ENCODE measurements at regions not wholly inside any gene's neighbourhood (a gene's known extent, or its start where the extent isn't known, plus 50 kb on each side); places are given as distances from the start of the nearest gene placed in this dataset.

DNA sequence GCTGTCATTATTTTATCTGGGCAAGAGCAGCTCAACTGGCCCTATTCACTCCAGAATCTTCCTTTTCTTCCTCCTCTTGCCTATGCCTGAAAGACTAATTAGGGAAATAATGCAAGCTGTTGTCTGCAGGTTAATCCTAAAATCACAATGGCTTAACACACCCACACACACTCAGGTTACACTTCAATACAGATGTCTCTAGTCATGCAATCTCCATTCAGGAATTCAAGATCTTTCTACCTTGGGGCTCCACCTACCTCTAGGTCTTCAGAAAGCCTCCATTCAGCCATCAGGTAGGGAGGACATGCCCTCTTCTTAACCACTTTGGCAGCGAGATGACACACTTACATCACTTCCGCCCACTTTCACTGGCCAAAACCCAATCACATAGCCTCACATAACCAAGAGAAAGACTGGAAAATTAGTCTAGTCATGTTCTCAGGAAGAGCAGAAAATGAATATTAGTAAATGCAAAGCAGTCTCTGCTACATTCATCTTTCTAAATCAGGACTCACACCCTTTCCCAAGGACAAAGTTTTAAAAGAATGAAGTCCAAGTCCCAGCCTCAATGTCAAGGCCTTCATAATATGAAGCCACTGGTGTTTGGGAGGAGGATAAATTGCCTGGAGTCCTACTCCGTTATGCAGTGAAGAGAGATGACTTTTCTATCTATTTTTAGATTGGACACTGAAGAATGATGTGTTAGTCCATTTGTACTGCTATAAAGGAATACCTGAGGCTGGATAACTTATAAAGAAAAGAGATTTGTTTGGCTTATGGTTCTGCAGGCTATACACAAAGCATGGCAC, 428.1 kb downstream of the EFNA5 start:
- Histone ChIP-seq H3K4me3 (ENCODE audit: low read depth, low read length) (no peak overlapping the region), H3K27me3 (ENCODE audit: control insufficient read depth, insufficient read depth, low read length) (no peaks in the 10 kb centered on the region), H3K36me3 (ENCODE audit: control insufficient read depth, insufficient read depth, low read length) (no peaks in the 10 kb centered on the region)
- TF ChIP-seq, protein P1, sequence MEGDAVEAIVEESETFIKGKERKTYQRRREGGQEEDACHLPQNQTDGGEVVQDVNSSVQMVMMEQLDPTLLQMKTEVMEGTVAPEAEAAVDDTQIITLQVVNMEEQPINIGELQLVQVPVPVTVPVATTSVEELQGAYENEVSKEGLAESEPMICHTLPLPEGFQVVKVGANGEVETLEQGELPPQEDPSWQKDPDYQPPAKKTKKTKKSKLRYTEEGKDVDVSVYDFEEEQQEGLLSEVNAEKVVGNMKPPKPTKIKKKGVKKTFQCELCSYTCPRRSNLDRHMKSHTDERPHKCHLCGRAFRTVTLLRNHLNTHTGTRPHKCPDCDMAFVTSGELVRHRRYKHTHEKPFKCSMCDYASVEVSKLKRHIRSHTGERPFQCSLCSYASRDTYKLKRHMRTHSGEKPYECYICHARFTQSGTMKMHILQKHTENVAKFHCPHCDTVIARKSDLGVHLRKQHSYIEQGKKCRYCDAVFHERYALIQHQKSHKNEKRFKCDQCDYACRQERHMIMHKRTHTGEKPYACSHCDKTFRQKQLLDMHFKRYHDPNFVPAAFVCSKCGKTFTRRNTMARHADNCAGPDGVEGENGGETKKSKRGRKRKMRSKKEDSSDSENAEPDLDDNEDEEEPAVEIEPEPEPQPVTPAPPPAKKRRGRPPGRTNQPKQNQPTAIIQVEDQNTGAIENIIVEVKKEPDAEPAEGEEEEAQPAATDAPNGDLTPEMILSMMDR (IDR thresholded peaks at IDR 0.05; ENCODE audit: insufficient read depth, low read length, severe bottlenecking): no peak
- FAIRE-seq (no peak), DNase-seq (ENCODE audit: low read depth) (peak; percentile 20)

DNA sequence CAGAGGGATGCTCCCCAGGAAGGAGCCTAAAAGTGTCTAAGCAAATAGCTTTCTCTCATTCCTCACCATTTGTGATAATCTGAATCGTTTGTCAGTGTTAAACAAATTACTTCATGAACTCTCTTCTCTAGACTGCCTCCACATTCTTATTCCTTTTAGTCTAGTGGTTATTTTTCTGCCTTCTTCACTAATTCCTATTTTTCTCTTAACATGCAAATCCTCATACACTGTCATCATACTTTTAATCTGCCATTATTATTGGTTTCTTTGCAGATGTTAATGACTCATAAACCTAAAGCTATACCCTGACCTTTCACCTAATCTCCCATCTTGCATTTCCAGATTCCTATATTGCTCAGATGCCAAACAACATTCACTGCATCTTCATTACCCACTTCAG, 428.9 kb downstream of the EFNA5 start:
- DNase-seq (ENCODE audit: low read depth): peak; percentile 25
- H3K4me3 ChIP-seq (ENCODE audit: low read depth, low read length): no peak overlapping the region
- no peaks in the 10 kb centered on the region for H3K36me3 ChIP-seq (ENCODE audit: control insufficient read depth, insufficient read depth, low read length)
- no peak for FAIRE-seq
- TF ChIP-seq, protein P1 (IDR thresholded peaks at IDR 0.05; ENCODE audit: insufficient read depth, low read length, severe bottlenecking): no peak
- H3K27me3 ChIP-seq (ENCODE audit: control insufficient read depth, insufficient read depth, low read length): no peaks in the 10 kb centered on the region

DNA sequence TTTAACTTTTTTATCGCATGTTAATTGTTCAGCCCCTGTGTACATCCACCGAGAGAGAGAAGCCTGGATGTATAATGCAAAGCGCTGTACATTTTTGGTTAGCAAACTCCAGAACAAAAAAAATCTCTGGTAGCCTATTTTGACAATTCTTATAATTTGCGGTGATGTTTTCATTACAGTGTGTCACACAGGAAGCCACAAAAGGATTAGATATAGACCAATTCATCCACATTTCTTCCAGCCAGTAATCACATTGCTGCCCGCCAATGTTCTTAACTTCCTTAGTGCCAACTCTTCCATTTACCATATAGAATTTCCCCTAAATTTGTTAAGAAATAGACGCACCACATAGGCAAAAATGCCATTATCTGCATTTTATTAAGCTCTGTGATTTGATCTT, 435.6 kb downstream of the EFNA5 start:
- no peaks in the 10 kb centered on the region for H3K27me3 ChIP-seq (ENCODE audit: control insufficient read depth, insufficient read depth, low read length)
- no peak overlapping the region for H3K4me3 ChIP-seq (ENCODE audit: low read depth, low read length)
- no peaks in the 10 kb centered on the region for H3K36me3 ChIP-seq (ENCODE audit: control insufficient read depth, insufficient read depth, low read length)
- no peak for DNase-seq (ENCODE audit: low read depth)
- TF ChIP-seq, protein P1 (IDR thresholded peaks at IDR 0.05; ENCODE audit: insufficient read depth, low read length, severe bottlenecking): no peak
- FAIRE-seq: no peak

DNA sequence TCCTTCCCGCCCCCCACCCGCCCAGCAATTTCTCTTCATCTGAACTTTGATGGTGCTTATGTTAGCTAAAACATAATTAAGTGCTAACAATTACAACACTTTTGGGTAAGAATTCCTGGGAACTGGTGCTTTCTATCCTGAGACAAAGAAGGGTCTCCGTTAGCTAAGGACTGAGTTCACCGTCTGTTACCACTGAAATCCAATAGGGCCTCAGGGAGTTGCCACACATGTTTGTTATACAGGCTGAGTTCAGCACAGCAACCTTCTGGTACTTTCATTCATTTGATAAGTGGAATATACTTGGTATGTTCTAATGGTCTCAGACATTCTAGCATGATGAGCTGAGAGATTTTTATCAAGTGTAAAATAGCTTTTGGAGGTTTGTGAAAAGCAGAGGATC, 437.9 kb downstream of the EFNA5 start:
- TF ChIP-seq, protein P1 (IDR thresholded peaks at IDR 0.05; ENCODE audit: insufficient read depth, low read length, severe bottlenecking): no peak
- no peak for FAIRE-seq
- Histone ChIP-seq H3K27me3 (ENCODE audit: control insufficient read depth, insufficient read depth, low read length) (no peaks in the 10 kb centered on the region), H3K4me3 (ENCODE audit: low read depth, low read length) (no peak overlapping the region), H3K36me3 (ENCODE audit: control insufficient read depth, insufficient read depth, low read length) (no peaks in the 10 kb centered on the region)
- no peak for DNase-seq (ENCODE audit: low read depth)

DNA sequence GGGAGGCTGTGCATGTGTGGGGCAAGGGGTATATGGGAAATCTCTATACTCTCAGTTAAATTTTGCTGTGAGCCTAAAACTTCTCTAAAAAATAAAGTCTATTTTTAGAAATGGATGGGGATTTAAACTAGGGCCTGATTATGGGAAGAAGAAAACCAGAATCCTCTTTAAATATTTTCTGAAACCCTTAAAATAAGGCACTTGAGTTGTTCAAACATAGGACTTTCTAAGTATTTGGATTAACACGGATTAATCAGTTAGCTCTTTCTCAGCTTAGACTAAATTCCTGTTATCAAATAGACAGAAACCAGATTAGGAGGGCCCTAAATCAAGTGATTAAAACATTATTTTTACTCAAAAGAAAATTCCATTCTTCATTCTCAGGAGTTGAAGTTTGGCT, 438.4 kb downstream of the EFNA5 start:
- DNase-seq (ENCODE audit: low read depth): no peak
- no peaks in the 10 kb centered on the region for H3K27me3 ChIP-seq (ENCODE audit: control insufficient read depth, insufficient read depth, low read length)
- TF ChIP-seq, protein P1 (IDR thresholded peaks at IDR 0.05; ENCODE audit: insufficient read depth, low read length, severe bottlenecking): no peak
- no peaks in the 10 kb centered on the region for H3K36me3 ChIP-seq (ENCODE audit: control insufficient read depth, insufficient read depth, low read length)
- FAIRE-seq: no peak
- no peak overlapping the region for H3K4me3 ChIP-seq (ENCODE audit: low read depth, low read length)

DNA sequence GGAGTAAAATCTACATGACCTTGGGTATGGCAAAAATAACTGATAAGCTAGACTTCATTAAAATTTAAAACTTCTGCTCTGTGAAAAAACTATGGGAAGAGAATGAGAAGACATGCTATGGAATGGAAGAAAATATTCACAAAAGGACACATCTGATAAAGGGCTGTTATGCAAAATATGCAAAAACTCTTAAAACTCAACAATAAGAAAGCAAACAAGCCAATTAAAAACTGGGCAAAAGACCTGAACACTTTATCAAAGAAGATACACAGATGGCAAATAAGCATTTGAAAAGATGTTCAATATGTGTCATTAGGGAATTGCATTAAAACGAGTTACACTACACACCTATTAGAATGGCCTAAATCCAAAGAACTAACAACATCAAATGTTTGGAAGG, 439.5 kb downstream of the EFNA5 start:
- no peak for DNase-seq (ENCODE audit: low read depth)
- TF ChIP-seq, protein P1 (IDR thresholded peaks at IDR 0.05; ENCODE audit: insufficient read depth, low read length, severe bottlenecking): no peak
- Histone ChIP-seq H3K4me3 (ENCODE audit: low read depth, low read length) (no peak overlapping the region), H3K27me3 (ENCODE audit: control insufficient read depth, insufficient read depth, low read length) (no peaks in the 10 kb centered on the region), H3K36me3 (ENCODE audit: control insufficient read depth, insufficient read depth, low read length) (no peaks in the 10 kb centered on the region)
- no peak for FAIRE-seq
